ENCODE measurements at regions not wholly inside any gene's neighbourhood (a gene's known extent, or its start where the extent isn't known, plus 50 kb on each side); places are given as distances from the start of the nearest gene placed in this dataset.

- in situ Hi-C loops (cut with MboI): no loop called here
- WGBS, 2 experiments (ENCODE audit: low coverage in 1 of 2, low lambda C conversion rate in 2 of 2, missing lambda C conversion rate in 2 of 2): 51 to 55% methylated on average over 2 of the region's 2 CpGs
- no peak for DNase-seq
These were observed 121.8 kb upstream of the NUDT7 start for GRCh38 chr16:77600555-77600954.

GRCh38 chr16:77603656-77604055 lies 118.7 kb upstream of the NUDT7 start:
- H3K9me3 ChIP-seq (ENCODE audit: low read depth): no peaks in the 10 kb centered on the region
- TF ChIP-seq EZH2phosphoT487 (IDR thresholded peaks at IDR 0.05; ENCODE audit: insufficient read depth, low read depth) (no peak), EZH2 (IDR thresholded peaks at IDR 0.05; ENCODE audit: insufficient read depth, poor library complexity, severe bottlenecking) (no peak)
- no peak overlapping the region for H3K4me3 ChIP-seq
- peaks cover 36% of the 10 kb centered on the region for H3K27me3 ChIP-seq (replicated peaks; ENCODE audit: insufficient read depth)
- no peak overlapping the region for H3K9ac ChIP-seq
- WGBS, 2 experiments (ENCODE audit: low coverage in 1 of 2, low lambda C conversion rate in 2 of 2, missing lambda C conversion rate in 2 of 2): 59 to 63% methylated on average over 2 of the region's 2 CpGs
- no peaks in the 10 kb centered on the region for H3K36me3 ChIP-seq (ENCODE audit: low read depth)
- in situ Hi-C loops (cut with MboI): no loop called here
- H3K9me2 ChIP-seq (ENCODE audit: insufficient read depth): no peaks in the 10 kb centered on the region
- H4K20me1 ChIP-seq (ENCODE audit: insufficient read depth): no peaks in the 10 kb centered on the region
- H3K4me1 ChIP-seq (ENCODE audit: insufficient read depth): no peaks in the 10 kb centered on the region
- no peak for DNase-seq
- no peak overlapping the region for H3K27ac ChIP-seq
- no peaks in the 10 kb centered on the region for H3K79me2 ChIP-seq (ENCODE audit: insufficient read depth)
- H3F3A ChIP-seq (ENCODE audit: insufficient read depth): no peaks in the 10 kb centered on the region
- H2AFZ ChIP-seq: no peak overlapping the region
- H3K4me2 ChIP-seq (ENCODE audit: unreplicated experiment): no peak overlapping the region

More at GRCh38 chr16:77600555-77600954, 121.8 kb upstream of the NUDT7 start:
- Histone ChIP-seq H3K4me3 (no peak overlapping the region), H3K4me1 (ENCODE audit: insufficient read depth) (peaks cover 13% of the 10 kb centered on the region), H3K27me3 (replicated peaks; ENCODE audit: insufficient read depth) (peaks cover 28% of the 10 kb centered on the region), H2AFZ (no peak overlapping the region), H3K4me2 (ENCODE audit: unreplicated experiment) (no peak overlapping the region), H3K9me2 (ENCODE audit: insufficient read depth) (no peaks in the 10 kb centered on the region), H3K9me3 (ENCODE audit: low read depth) (no peaks in the 10 kb centered on the region), H3K79me2 (ENCODE audit: insufficient read depth) (no peaks in the 10 kb centered on the region), H3F3A (ENCODE audit: insufficient read depth) (peaks cover 17% of the 10 kb centered on the region), H3K27ac (no peak overlapping the region), H3K9ac (no peak overlapping the region), H4K20me1 (ENCODE audit: insufficient read depth) (no peaks in the 10 kb centered on the region), H3K36me3 (ENCODE audit: low read depth) (no peaks in the 10 kb centered on the region)
- no peak for TF ChIP-seq EZH2phosphoT487 (IDR thresholded peaks at IDR 0.05; ENCODE audit: insufficient read depth, low read depth)
- TF ChIP-seq EZH2 (IDR thresholded peaks at IDR 0.05; ENCODE audit: insufficient read depth, poor library complexity, severe bottlenecking): no peak

GRCh38 chr16:77610496-77610895 lies 111.8 kb upstream of the NUDT7 start:
- in situ Hi-C loops (cut with MboI): no loop called here
- H3K27me3 ChIP-seq (replicated peaks; ENCODE audit: insufficient read depth): 0 out of 2 replicates have a peak, but pooled peaks cover 10% of the 10 kb centered on the region
- H3F3A ChIP-seq (ENCODE audit: insufficient read depth): no peaks in the 10 kb centered on the region
- no peak overlapping the region for H2AFZ ChIP-seq
- H3K9me3 ChIP-seq (ENCODE audit: low read depth): no peaks in the 10 kb centered on the region
- H3K27ac ChIP-seq: no peak overlapping the region
- H3K4me2 ChIP-seq (ENCODE audit: unreplicated experiment): no peak overlapping the region
- no peaks in the 10 kb centered on the region for H3K79me2 ChIP-seq (ENCODE audit: insufficient read depth)
- peak; percentile 5 for DNase-seq
- no peak overlapping the region for H3K9ac ChIP-seq
- TF ChIP-seq EZH2phosphoT487 (IDR thresholded peaks at IDR 0.05; ENCODE audit: insufficient read depth, low read depth) (no peak), EZH2 (IDR thresholded peaks at IDR 0.05; ENCODE audit: insufficient read depth, poor library complexity, severe bottlenecking) (no peak)
- H4K20me1 ChIP-seq (ENCODE audit: insufficient read depth): no peaks in the 10 kb centered on the region
- H3K36me3 ChIP-seq (ENCODE audit: low read depth): no peaks in the 10 kb centered on the region
- WGBS, 2 experiments (ENCODE audit: low coverage in 1 of 2, low lambda C conversion rate in 2 of 2, missing lambda C conversion rate in 2 of 2): 58 to 60% methylated on average over 6 of the region's 6 CpGs
- no peaks in the 10 kb centered on the region for H3K4me1 ChIP-seq (ENCODE audit: insufficient read depth)
- H3K4me3 ChIP-seq: no peak overlapping the region
- H3K9me2 ChIP-seq (ENCODE audit: insufficient read depth): no peaks in the 10 kb centered on the region

GRCh38 chr16:77611386-77611785 lies 110.9 kb upstream of the NUDT7 start:
- H3K9me2 ChIP-seq (ENCODE audit: insufficient read depth): no peaks in the 10 kb centered on the region
- no peak overlapping the region for H3K4me2 ChIP-seq (ENCODE audit: unreplicated experiment)
- no peaks in the 10 kb centered on the region for H3K9me3 ChIP-seq (ENCODE audit: low read depth)
- WGBS, 2 experiments (ENCODE audit: low coverage in 1 of 2, low lambda C conversion rate in 2 of 2, missing lambda C conversion rate in 2 of 2): 46 to 50% methylated on average over 2 of the region's 2 CpGs
- DNase-seq: no peak
- H3K4me1 ChIP-seq (ENCODE audit: insufficient read depth): no peaks in the 10 kb centered on the region
- no peak for TF ChIP-seq EZH2phosphoT487 (IDR thresholded peaks at IDR 0.05; ENCODE audit: insufficient read depth, low read depth)
- no peak for TF ChIP-seq EZH2 (IDR thresholded peaks at IDR 0.05; ENCODE audit: insufficient read depth, poor library complexity, severe bottlenecking)
- H3K36me3 ChIP-seq (ENCODE audit: low read depth): no peaks in the 10 kb centered on the region
- H3K9ac ChIP-seq: no peak overlapping the region
- in situ Hi-C loops (cut with MboI): no loop called here
- H3K4me3 ChIP-seq: no peak overlapping the region
- no peak overlapping the region for H2AFZ ChIP-seq
- no peaks in the 10 kb centered on the region for H3F3A ChIP-seq (ENCODE audit: insufficient read depth)
- no peaks in the 10 kb centered on the region for H4K20me1 ChIP-seq (ENCODE audit: insufficient read depth)
- no peak overlapping the region for H3K27ac ChIP-seq
- 0 out of 2 replicates have a peak, but pooled peaks cover 1% of the 10 kb centered on the region for H3K27me3 ChIP-seq (replicated peaks; ENCODE audit: insufficient read depth)
- no peaks in the 10 kb centered on the region for H3K79me2 ChIP-seq (ENCODE audit: insufficient read depth)

GRCh38 chr16:77612596-77612995 lies 109.7 kb upstream of the NUDT7 start:
- no peak for DNase-seq
- Histone ChIP-seq H3K79me2 (ENCODE audit: insufficient read depth) (no peaks in the 10 kb centered on the region), H3K9ac (no peak overlapping the region), H3K27ac (no peak overlapping the region), H3K4me3 (no peak overlapping the region), H4K20me1 (ENCODE audit: insufficient read depth) (no peaks in the 10 kb centered on the region), H3F3A (ENCODE audit: insufficient read depth) (no peaks in the 10 kb centered on the region), H3K9me2 (ENCODE audit: insufficient read depth) (no peaks in the 10 kb centered on the region), H3K4me2 (ENCODE audit: unreplicated experiment) (no peak overlapping the region), H3K27me3 (replicated peaks; ENCODE audit: insufficient read depth) (no peaks in the 10 kb centered on the region), H3K9me3 (ENCODE audit: low read depth) (no peaks in the 10 kb centered on the region), H3K36me3 (ENCODE audit: low read depth) (no peaks in the 10 kb centered on the region), H3K4me1 (ENCODE audit: insufficient read depth) (no peaks in the 10 kb centered on the region), H2AFZ (no peak overlapping the region)
- WGBS, 2 experiments (ENCODE audit: low coverage in 1 of 2, low lambda C conversion rate in 2 of 2, missing lambda C conversion rate in 2 of 2): 9 to 15% methylated on average over 3 of the region's 3 CpGs
- in situ Hi-C loops (cut with MboI): no loop called here
- TF ChIP-seq EZH2phosphoT487 (IDR thresholded peaks at IDR 0.05; ENCODE audit: insufficient read depth, low read depth): no peak
- no peak for TF ChIP-seq EZH2 (IDR thresholded peaks at IDR 0.05; ENCODE audit: insufficient read depth, poor library complexity, severe bottlenecking)

Data from GM23248 (cell line).